ENCODE measurements at regions not wholly inside any gene's neighbourhood (a gene's known extent, or its start where the extent isn't known, plus 50 kb on each side); places are given as distances from the start of the nearest gene placed in this dataset.
A peak's percentile ranks its signal among the peaks of the same experiment; 100 is the strongest.

GRCh38 chr5:56386046-56386445 lies 152.9 kb upstream of the ANKRD55 start:
- no peak for TF ChIP-seq CTCF (IDR thresholded peaks at IDR 0.05)
- no peak for DNase-seq
- no peaks in the 10 kb centered on the region for H3K9me3 ChIP-seq
- no peaks in the 10 kb centered on the region for H3K4me1 ChIP-seq
- no peak overlapping the region for H3K27ac ChIP-seq
- H3K36me3 ChIP-seq (ENCODE audit: low read depth, missing control alignments), result no peaks in the 10 kb centered on the region
- no peak overlapping the region for H3K4me3 ChIP-seq
- WGBS, 2 donors, result 79 to 89% methylated on average over 2 of the region's 2 CpGs
- intact Hi-C loops (cut with DNase I; ENCODE audit: low total_unique reads), result no loop called here
- no peaks in the 10 kb centered on the region for H3K27me3 ChIP-seq

GRCh38 chr5:56384186-56384585 lies 151.1 kb upstream of the ANKRD55 start:
- Histone ChIP-seq H3K4me3 (peak overlapping the region in 1 of 2 donors; percentile 21), H3K27ac (no peak overlapping the region), H3K9me3 (no peaks in the 10 kb centered on the region), H3K4me1 (no peaks in the 10 kb centered on the region), H3K36me3 (ENCODE audit: low read depth, missing control alignments) (no peaks in the 10 kb centered on the region), H3K27me3 (no peaks in the 10 kb centered on the region)
- peak; percentile 20 for DNase-seq
- intact Hi-C loops (cut with DNase I; ENCODE audit: low total_unique reads), result no loop called here
- WGBS, 2 donors, result 28 to 40% methylated on average over 9 to 12 of the region's 12 CpGs
- TF ChIP-seq POLR2A (IDR thresholded peaks at IDR 0.05) (no peak), CTCF (IDR thresholded peaks at IDR 0.05) (no peak)

GRCh38 chr5:56383761-56384160 lies 150.6 kb upstream of the ANKRD55 start:
- H3K27me3 ChIP-seq, result no peaks in the 10 kb centered on the region
- H3K36me3 ChIP-seq (ENCODE audit: low read depth, missing control alignments), result no peaks in the 10 kb centered on the region
- TF ChIP-seq POLR2A (IDR thresholded peaks at IDR 0.05) (no peak), CTCF (IDR thresholded peaks at IDR 0.05) (no peak)
- no peaks in the 10 kb centered on the region for H3K9me3 ChIP-seq
- intact Hi-C loops (cut with DNase I; ENCODE audit: low total_unique reads), result no loop called here
- DNase-seq, result no peak
- no peaks in the 10 kb centered on the region for H3K4me1 ChIP-seq
- no peak overlapping the region for H3K27ac ChIP-seq
- WGBS, 2 donors, result 38 to 68% methylated on average over 8 to 10 of the region's 10 CpGs
- H3K4me3 ChIP-seq, result peak overlapping the region in 1 of 2 donors; percentile 21

GRCh38 chr5:56382896-56383295 lies 149.8 kb upstream of the ANKRD55 start:
- H3K36me3 ChIP-seq (ENCODE audit: low read depth, missing control alignments), result no peaks in the 10 kb centered on the region
- H3K4me1 ChIP-seq, result no peaks in the 10 kb centered on the region
- H3K4me3 ChIP-seq, result no peak overlapping the region
- no peaks in the 10 kb centered on the region for H3K9me3 ChIP-seq
- WGBS, 2 donors, result 50 to 84% methylated on average over 1 of the region's 1 CpG
- intact Hi-C loops (cut with DNase I; ENCODE audit: low total_unique reads), result no loop called here
- DNase-seq, result no peak
- TF ChIP-seq POLR2A (IDR thresholded peaks at IDR 0.05) (no peak), CTCF (IDR thresholded peaks at IDR 0.05) (no peak)
- H3K27me3 ChIP-seq, result no peaks in the 10 kb centered on the region
- no peak overlapping the region for H3K27ac ChIP-seq

GRCh38 chr5:56377573-56377972 lies 144.4 kb upstream of the ANKRD55 start:
- intact Hi-C loops (cut with DNase I; ENCODE audit: low total_unique reads), result no loop called here
- Histone ChIP-seq H3K27ac (no peak overlapping the region), H3K36me3 (ENCODE audit: low read depth, missing control alignments) (no peaks in the 10 kb centered on the region), H3K9me3 (no peaks in the 10 kb centered on the region), H3K27me3 (no peaks in the 10 kb centered on the region), H3K4me1 (no peaks in the 10 kb centered on the region), H3K4me3 (no peak overlapping the region)
- TF ChIP-seq POLR2A (IDR thresholded peaks at IDR 0.05), result no peak
- no peak for TF ChIP-seq CTCF (IDR thresholded peaks at IDR 0.05)
- DNase-seq, result no peak

Measured in testis (tissue), 2 donors.